B cell (primary cell): ENCODE measurements at regions not wholly inside any gene's neighbourhood (a gene's known extent, or its start where the extent isn't known, plus 50 kb on each side); places are given as distances from the start of the nearest gene placed in this dataset.

ENCODE experiments used
- ATAC-seq: fragments of 200-7000 bp; cut with Tn5 transposase; one replicate; pipeline ENCODE4 v1.10.0; 2021; ENCODE audit warnings: low read depth, mild to moderate bottlenecking, moderate number of reproducible peaks, moderate library complexity
- CTCF ChIA-PET: fragments of 350-600 bp; sonication (Branson Sonifier 250); formaldehyde crosslinking; loops from one replicate; lab custom pipeline; 2021; ENCODE audit warnings: antibody characterized with exemption, inconsistent platforms; lab: Charles Lee
- POLR2A ChIA-PET: fragments of 350-600 bp; sonication (Branson Sonifier 250); formaldehyde crosslinking; loops from one replicate; lab custom pipeline; 2021; ENCODE audit warnings: antibody characterized with exemption; lab: Charles Lee
- DNase-seq: peaks from one replicate; pipeline ENCODE4 v3.0.0; 2013
- H2AFZ ChIP-seq: 2 replicates; pipeline ENCODE4 v1.6.1; 2012; ENCODE audit warnings: mild to moderate bottlenecking, low read depth, low read length; ENCODE audit not compliant: insufficient read depth, poor library complexity, severe bottlenecking
- H3K27ac ChIP-seq, 2 donors: 1 replicate in 1 of 2; 2 replicates in 1 of 2; pipeline ENCODE4 v1.5.1; 2012 to 2013; ENCODE audit warnings: low read length in 2 of 2, mild to moderate bottlenecking in 2 of 2, moderate library complexity in 1 of 2
- H3K27me3 ChIP-seq, 4 experiments: fragments of 200-600 bp in 1 of 4; sonication (generic) in 1 of 4; replicated peaks in 1 of 4; 1 replicate in 2 of 4; 2 replicates in 2 of 4; pipeline versions ENCODE4 v1.6.1 to v1.7.0; 2013 to 2016; ENCODE audit warnings: low read length in 3 of 4, mild to moderate bottlenecking in 2 of 4, mixed read lengths in 1 of 4, moderate library complexity in 1 of 4; ENCODE audit not compliant: insufficient read depth in 4 of 4, control insufficient read depth in 3 of 4; ENCODE audit errors: control extremely low read depth in 1 of 4
- H3K36me3 ChIP-seq, 2 experiments: replicated peaks in 1 of 2; 1 replicate in 1 of 2; 2 replicates in 1 of 2; pipeline versions ENCODE4 v1.6.1 to v1.7.1; 2013; ENCODE audit warnings: low read length in 1 of 2; ENCODE audit not compliant: insufficient read depth in 2 of 2, control insufficient read depth in 1 of 2; ENCODE audit errors: control extremely low read depth in 1 of 2, extremely low read depth in 1 of 2
- H3K4me1 ChIP-seq, 2 donors: fragments of 200-600 bp in 1 of 2; sonication (generic) in 1 of 2; 1 replicate in 1 of 2; 2 replicates in 1 of 2; pipeline versions ENCODE4 v1.5.1 to v1.6.1; 2013 to 2017; ENCODE audit warnings: low read length in 2 of 2; ENCODE audit not compliant: control insufficient read depth in 2 of 2, insufficient read depth in 2 of 2
- H3K4me2 ChIP-seq: replicated peaks from 2 replicates; pipeline ENCODE3; 2012; ENCODE audit warnings: mild to moderate bottlenecking, low read depth, low read length; ENCODE audit not compliant: poor library complexity, severe bottlenecking
- H3K4me3 ChIP-seq, 5 experiments: fragments of 200-600 bp in 1 of 5; sonication (generic) in 1 of 5; 1 replicate in 3 of 5; 2 replicates in 2 of 5; pipeline versions ENCODE4 v1.5.1 to v1.7.0; 2011 to 2016; ENCODE audit warnings: low read length in 4 of 5, mild to moderate bottlenecking in 4 of 5, low read depth in 2 of 5, control low read depth in 1 of 5, moderate library complexity in 1 of 5; ENCODE audit not compliant: insufficient read depth in 1 of 5; ENCODE audit errors: control extremely low read depth in 1 of 5, extremely low read depth in 1 of 5
- H3K79me2 ChIP-seq: fragments of 200-600 bp; sonication (generic); one replicate; pipeline ENCODE4 v1.6.0; 2016; ENCODE audit warnings: low read length; ENCODE audit not compliant: control insufficient read depth, insufficient read depth
- H3K9ac ChIP-seq: fragments of 200-600 bp; sonication (generic); 2 replicates; pipeline ENCODE4 v1.6.1; 2017; ENCODE audit warnings: mild to moderate bottlenecking, low read length, moderate library complexity
- H3K9me3 ChIP-seq, 3 donors: one replicate each; pipeline versions ENCODE4 v1.6.1 to v1.7.1; 2013; ENCODE audit warnings: low read length in 2 of 3; ENCODE audit not compliant: control insufficient read depth in 2 of 3, insufficient read depth in 1 of 3; ENCODE audit errors: control extremely low read depth in 1 of 3
- H4K20me1 ChIP-seq: 2 replicates; pipeline ENCODE4 v1.6.0; 2012; ENCODE audit warnings: mild to moderate bottlenecking, low read length; ENCODE audit not compliant: insufficient read depth, control insufficient read depth, poor library complexity, severe bottlenecking
- H3K27ac Mint-ChIP-seq: one replicate; pipeline ENCODE4 v1.8.0; 2021; ENCODE audit warnings: mixed read lengths
- H3K27me3 Mint-ChIP-seq: one replicate; pipeline ENCODE4 v1.8.0; 2021; ENCODE audit warnings: mixed read lengths
- H3K4me1 Mint-ChIP-seq: one replicate; pipeline ENCODE4 v1.8.0; 2021; ENCODE audit warnings: mixed read lengths
- H3K4me3 Mint-ChIP-seq: one replicate; pipeline ENCODE4 v1.8.0; 2021; ENCODE audit warnings: mixed read lengths
- H3K9me3 Mint-ChIP-seq: one replicate; pipeline ENCODE4 v1.8.0; 2022; ENCODE audit warnings: mixed read lengths; ENCODE audit not compliant: insufficient read depth
- EZH2 ChIP-seq: IDR thresholded peaks from 2 replicates; pipeline ENCODE4 v1.6.1; 2012; ENCODE audit warnings: borderline replicate concordance, low read depth, mild to moderate bottlenecking, moderate library complexity, low read length; ENCODE audit not compliant: insufficient read depth, poor library complexity, severe bottlenecking
- WGBS: methylation state at CpG from one replicate; pipeline ENCODE4 v1.1.5; 2013; ENCODE audit warnings: missing lambda C conversion rate; ENCODE audit not compliant: insufficient coverage; 5-methylcytosine and 5-hydroxymethylcytosine counted together
- intact Hi-C: fragments of 100-400 bp; cut with micrococcal nuclease; formaldehyde crosslinking; loops from one replicate; pipeline ENCODE4 v1.10.0; 2022
- TF ChIP-seq, protein P1 (sequence below): fragments of 200-600 bp; IDR thresholded peaks from one replicate; pipeline ENCODE4 v1.8.0; 2022; ENCODE audit warnings: antibody characterized with exemption, mild to moderate bottlenecking

DNA sequence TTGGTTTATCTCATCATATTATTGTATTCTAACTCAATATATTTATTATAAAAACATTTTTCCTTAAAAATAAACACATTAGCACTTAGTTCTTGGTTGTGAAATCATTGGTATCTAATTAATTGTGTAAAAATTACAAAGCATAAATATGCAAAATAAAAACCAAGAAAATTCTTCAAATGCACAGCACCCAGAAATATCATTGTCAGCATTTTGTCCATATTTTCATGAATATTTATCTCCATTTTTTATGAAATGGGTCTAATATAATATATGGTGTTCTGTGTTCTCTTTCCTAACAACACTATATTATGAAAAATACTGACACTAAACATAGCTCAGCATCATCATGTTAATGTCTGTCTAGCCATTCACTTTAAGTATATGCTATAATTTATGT lies 877.8 kb upstream of the MAP3K7 start:
- intact Hi-C loops = no loop called here
- ChIA-PET POLR2A (no interaction called here), CTCF (no interaction called here)
- Mint-ChIP-seq H3K9me3 (peaks cover 2% of the 10 kb centered on the region), H3K4me1 (no peaks in the 10 kb centered on the region), H3K27me3 (no peaks in the 10 kb centered on the region), H3K27ac (no peak overlapping the region), H3K4me3 (no peak overlapping the region)
- Histone ChIP-seq H3K9me3 (no peaks in the 10 kb centered on the region), H3K36me3 (no peaks in the 10 kb centered on the region), H3K4me3 (no peak overlapping the region), H3K9ac (no peak overlapping the region), H3K79me2 (no peaks in the 10 kb centered on the region), H3K4me2 (no peak overlapping the region), H4K20me1 (no peaks in the 10 kb centered on the region), H3K27me3 (no peaks in the 10 kb centered on the region), H3K27ac (no peak overlapping the region), H3K4me1 (no peaks in the 10 kb centered on the region), H2AFZ (no peak overlapping the region)
- DNase-seq (no peak), ATAC-seq (no peak)
- no peak for TF ChIP-seq EZH2
- TF ChIP-seq, protein P1, sequence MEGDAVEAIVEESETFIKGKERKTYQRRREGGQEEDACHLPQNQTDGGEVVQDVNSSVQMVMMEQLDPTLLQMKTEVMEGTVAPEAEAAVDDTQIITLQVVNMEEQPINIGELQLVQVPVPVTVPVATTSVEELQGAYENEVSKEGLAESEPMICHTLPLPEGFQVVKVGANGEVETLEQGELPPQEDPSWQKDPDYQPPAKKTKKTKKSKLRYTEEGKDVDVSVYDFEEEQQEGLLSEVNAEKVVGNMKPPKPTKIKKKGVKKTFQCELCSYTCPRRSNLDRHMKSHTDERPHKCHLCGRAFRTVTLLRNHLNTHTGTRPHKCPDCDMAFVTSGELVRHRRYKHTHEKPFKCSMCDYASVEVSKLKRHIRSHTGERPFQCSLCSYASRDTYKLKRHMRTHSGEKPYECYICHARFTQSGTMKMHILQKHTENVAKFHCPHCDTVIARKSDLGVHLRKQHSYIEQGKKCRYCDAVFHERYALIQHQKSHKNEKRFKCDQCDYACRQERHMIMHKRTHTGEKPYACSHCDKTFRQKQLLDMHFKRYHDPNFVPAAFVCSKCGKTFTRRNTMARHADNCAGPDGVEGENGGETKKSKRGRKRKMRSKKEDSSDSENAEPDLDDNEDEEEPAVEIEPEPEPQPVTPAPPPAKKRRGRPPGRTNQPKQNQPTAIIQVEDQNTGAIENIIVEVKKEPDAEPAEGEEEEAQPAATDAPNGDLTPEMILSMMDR = no peak

DNA sequence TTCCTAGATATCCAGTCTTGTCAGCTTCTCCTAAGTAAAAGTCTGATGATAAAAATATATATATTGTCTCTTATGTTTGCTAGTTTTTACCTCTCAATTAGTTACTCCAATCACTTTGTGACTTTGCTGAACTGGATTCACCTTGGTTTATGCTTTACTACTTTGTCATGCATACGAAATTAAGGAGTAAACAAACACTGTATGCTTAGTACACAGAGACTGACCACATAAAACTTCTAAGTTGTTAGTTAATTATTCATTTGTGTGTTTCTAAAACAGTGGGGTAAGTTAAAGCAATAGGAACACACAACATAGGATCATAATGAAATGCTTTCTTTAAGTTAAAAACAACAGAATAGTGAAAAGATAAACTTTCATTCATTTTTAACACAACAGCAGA lies 877.3 kb upstream of the MAP3K7 start:
- ChIA-PET CTCF (no interaction called here), POLR2A (no interaction called here)
- Histone ChIP-seq H3K27me3 (no peaks in the 10 kb centered on the region), H3K27ac (no peak overlapping the region), H3K36me3 (no peaks in the 10 kb centered on the region), H3K9me3 (no peaks in the 10 kb centered on the region), H3K4me1 (no peaks in the 10 kb centered on the region), H2AFZ (no peak overlapping the region), H3K4me2 (no peak overlapping the region), H4K20me1 (no peaks in the 10 kb centered on the region), H3K4me3 (no peak overlapping the region), H3K79me2 (no peaks in the 10 kb centered on the region), H3K9ac (no peak overlapping the region)
- no peak overlapping the region for H3K4me3 Mint-ChIP-seq
- no peaks in the 10 kb centered on the region for H3K27me3 Mint-ChIP-seq
- H3K27ac Mint-ChIP-seq = no peak overlapping the region
- no CpG with 5 or more reads among the region's 1 CpG for WGBS
- no peak for ATAC-seq
- TF ChIP-seq EZH2 = no peak
- TF ChIP-seq, protein P1 = no peak
- H3K4me1 Mint-ChIP-seq = no peaks in the 10 kb centered on the region
- no peak for DNase-seq
- H3K9me3 Mint-ChIP-seq = peaks cover under 1% of the 10 kb centered on the region
- intact Hi-C loops = no loop called here
